Fibroblast of lung (primary cell): ENCODE measurements at regions not wholly inside any gene's neighbourhood (a gene's known extent, or its start where the extent isn't known, plus 50 kb on each side); places are given as distances from the start of the nearest gene placed in this dataset.

Source experiments
- DNase-seq, 2 donors: peaks; one replicate each; pipeline versions ENCODE4 v3.0.0 to v3.0.0-alpha.2; 2010; ENCODE audit warnings: low read depth in 2 of 2
- H2AFZ ChIP-seq: 2 replicates; pipeline ENCODE4 v1.5.1; 2012; ENCODE audit warnings: low read length, control low read depth, inconsistent platforms
- H3K27ac ChIP-seq: 2 replicates; pipeline ENCODE4 v1.5.1; 2011; ENCODE audit warnings: low read length, control low read depth; ENCODE audit not compliant: insufficient read depth
- H3K27me3 ChIP-seq: 2 replicates; pipeline ENCODE4 v1.5.1; 2011; ENCODE audit warnings: mild to moderate bottlenecking, low read length; ENCODE audit not compliant: control insufficient read depth, insufficient read depth
- H3K36me3 ChIP-seq: 2 replicates; pipeline ENCODE4 v1.5.1; 2011; ENCODE audit warnings: low read length; ENCODE audit not compliant: control insufficient read depth, insufficient read depth
- H3K4me1 ChIP-seq: 2 replicates; pipeline ENCODE4 v1.5.1; 2011; ENCODE audit warnings: low read length; ENCODE audit not compliant: control insufficient read depth, insufficient read depth; ENCODE audit errors: extremely low read depth
- H3K4me2 ChIP-seq: 2 replicates; pipeline ENCODE4 v1.5.1; 2011; ENCODE audit warnings: low read length, control low read depth; ENCODE audit not compliant: insufficient read depth; ENCODE audit errors: extremely low read depth
- H3K4me3 ChIP-seq, 4 experiments: fragments of 200-600 bp in 1 of 4; sonication (generic) in 1 of 4; replicated peaks in 1 of 4; 2 replicates each; pipeline ENCODE4 v1.5.1; 2011 to 2016; ENCODE audit warnings: low read length in 4 of 4, low read depth in 3 of 4, mild to moderate bottlenecking in 3 of 4, control low read depth in 2 of 4, inconsistent platforms in 1 of 4, mixed read lengths in 1 of 4; ENCODE audit not compliant: insufficient read depth in 1 of 4; ENCODE audit errors: control extremely low read depth in 1 of 4
- H3K79me2 ChIP-seq: 2 replicates; pipeline ENCODE4 v1.5.1; 2012; ENCODE audit warnings: mild to moderate bottlenecking, low read length, inconsistent platforms; ENCODE audit not compliant: control insufficient read depth, insufficient read depth
- H3K9ac ChIP-seq: 2 replicates; pipeline ENCODE4 v1.5.1; 2011; ENCODE audit warnings: mild to moderate bottlenecking, low read length, control low read depth; ENCODE audit not compliant: insufficient read depth
- H3K9me3 ChIP-seq: 2 replicates; pipeline ENCODE4 v1.5.1; 2012; ENCODE audit warnings: low read depth, low read length; ENCODE audit not compliant: control insufficient read depth, insufficient read depth
- H4K20me1 ChIP-seq: 2 replicates; pipeline ENCODE4 v1.5.1; 2011; ENCODE audit warnings: low read length; ENCODE audit not compliant: control insufficient read depth, insufficient read depth; ENCODE audit errors: extremely low read depth
- CTCF ChIP-seq, 2 donors: IDR thresholded peaks in 1 of 2; conservative IDR thresholded peaks in 1 of 2; 1 replicate in 1 of 2; 2 replicates in 1 of 2; pipeline ENCODE4 v1.5.1; 2011 to 2012; ENCODE audit warnings: low read length in 2 of 2, control low read depth in 1 of 2, inconsistent platforms in 1 of 2, low read depth in 1 of 2, mild to moderate bottlenecking in 1 of 2
- EZH2 ChIP-seq: IDR thresholded peaks from 2 replicates; pipeline ENCODE4 v1.5.1; 2012; ENCODE audit warnings: low read length, control low read depth, mild to moderate bottlenecking; ENCODE audit errors: missing control alignments

DNA sequence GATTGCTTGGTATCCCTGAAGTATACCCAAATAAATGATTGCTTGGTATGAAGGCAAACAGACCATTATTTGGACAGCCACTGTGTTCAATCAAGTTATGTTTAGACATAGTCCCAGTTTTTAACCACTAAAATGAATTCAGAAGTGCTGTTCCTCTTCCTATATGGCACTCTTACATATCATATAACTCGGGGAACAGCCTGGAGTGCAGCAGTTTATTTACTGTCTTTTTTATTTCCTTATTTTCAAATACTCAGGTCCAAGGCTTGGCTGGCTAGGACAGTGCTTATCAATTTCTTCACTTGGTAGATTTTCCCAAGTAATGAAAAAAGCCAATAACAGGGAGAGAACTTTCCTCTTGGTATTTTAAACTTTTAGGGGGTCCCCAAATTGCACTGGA is 58.6 kb upstream of the CCDC112 start:
- no peak overlapping the region for H3K27ac ChIP-seq
- TF ChIP-seq EZH2 (no peak), CTCF (conservative IDR thresholded peaks at IDR 0.05 in 1 of 2, IDR thresholded peaks at IDR 0.05 in 1 of 2; ENCODE audit: low read depth in 1 of 2, low read length in 2 of 2) (no peak)
- no peak overlapping the region for H3K4me2 ChIP-seq
- no peak overlapping the region for H3K9ac ChIP-seq
- H2AFZ ChIP-seq, result no peak overlapping the region
- no peak overlapping the region for H3K4me3 ChIP-seq
- H3K27me3 ChIP-seq, result no peaks in the 10 kb centered on the region
- no peaks in the 10 kb centered on the region for H4K20me1 ChIP-seq
- H3K36me3 ChIP-seq, result no peaks in the 10 kb centered on the region
- H3K9me3 ChIP-seq, result no peaks in the 10 kb centered on the region
- no peaks in the 10 kb centered on the region for H3K79me2 ChIP-seq
- DNase-seq, result no peak
- H3K4me1 ChIP-seq, result no peaks in the 10 kb centered on the region

GRCh38 chr5:115354246-115354645 is 57.8 kb upstream of the CCDC112 start:
- Histone ChIP-seq H3K4me3 (no peak overlapping the region), H3K79me2 (no peaks in the 10 kb centered on the region), H3K4me2 (no peak overlapping the region), H3K27me3 (no peaks in the 10 kb centered on the region), H3K9ac (no peak overlapping the region), H3K9me3 (no peaks in the 10 kb centered on the region), H3K27ac (no peak overlapping the region), H3K36me3 (no peaks in the 10 kb centered on the region), H4K20me1 (no peaks in the 10 kb centered on the region), H3K4me1 (no peaks in the 10 kb centered on the region), H2AFZ (no peak overlapping the region)
- no peak for TF ChIP-seq CTCF (conservative IDR thresholded peaks at IDR 0.05 in 1 of 2, IDR thresholded peaks at IDR 0.05 in 1 of 2; ENCODE audit: low read depth in 1 of 2, low read length in 2 of 2)
- TF ChIP-seq EZH2, result no peak
- DNase-seq, result no peak

DNA sequence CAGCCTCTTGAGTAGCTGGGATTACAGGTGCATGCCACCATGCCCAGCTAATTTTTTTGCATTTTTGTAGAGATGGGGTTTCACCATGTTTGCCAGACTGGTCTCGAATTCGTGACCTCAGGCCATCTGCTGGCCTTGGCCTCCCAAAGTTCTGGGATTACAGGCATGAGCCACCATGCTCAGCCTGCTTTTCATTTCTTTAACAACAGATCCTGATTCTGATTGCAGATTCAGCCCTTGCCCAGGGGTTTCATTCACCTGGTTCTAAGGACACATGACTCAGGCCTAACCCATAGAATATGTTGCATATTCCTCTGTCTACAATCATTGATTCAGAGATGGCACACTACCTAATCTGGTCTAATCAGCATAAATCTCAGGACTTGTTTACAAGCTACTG is 56.1 kb upstream of the CCDC112 start:
- H4K20me1 ChIP-seq, result no peaks in the 10 kb centered on the region
- H3K9ac ChIP-seq, result no peak overlapping the region
- no peak overlapping the region for H3K4me3 ChIP-seq
- H2AFZ ChIP-seq, result no peak overlapping the region
- H3K4me2 ChIP-seq, result no peak overlapping the region
- no peaks in the 10 kb centered on the region for H3K27me3 ChIP-seq
- no peaks in the 10 kb centered on the region for H3K9me3 ChIP-seq
- H3K4me1 ChIP-seq, result no peaks in the 10 kb centered on the region
- H3K79me2 ChIP-seq, result no peaks in the 10 kb centered on the region
- no peak for DNase-seq
- TF ChIP-seq EZH2, result no peak
- TF ChIP-seq CTCF (conservative IDR thresholded peaks at IDR 0.05 in 1 of 2, IDR thresholded peaks at IDR 0.05 in 1 of 2; ENCODE audit: low read depth in 1 of 2, low read length in 2 of 2), result no peak
- no peak overlapping the region for H3K27ac ChIP-seq
- no peaks in the 10 kb centered on the region for H3K36me3 ChIP-seq
